HG03571 (cell line): ENCODE measurements at regions not wholly inside any gene's neighbourhood (a gene's known extent, or its start where the extent isn't known, plus 50 kb on each side); places are given as distances from the start of the nearest gene placed in this dataset.
"Not testable (repeated sequence)": the region's sequence is repeated elsewhere in the genome, so short reads cannot be mapped to it uniquely, and the experiment has no call there.

Experiments
- ATAC-seq: cut with Tn5 transposase; IDR thresholded peaks from one replicate; pipeline ENCODE4 v1.9.1; 2021; ENCODE audit not compliant: unreplicated experiment

DNA sequence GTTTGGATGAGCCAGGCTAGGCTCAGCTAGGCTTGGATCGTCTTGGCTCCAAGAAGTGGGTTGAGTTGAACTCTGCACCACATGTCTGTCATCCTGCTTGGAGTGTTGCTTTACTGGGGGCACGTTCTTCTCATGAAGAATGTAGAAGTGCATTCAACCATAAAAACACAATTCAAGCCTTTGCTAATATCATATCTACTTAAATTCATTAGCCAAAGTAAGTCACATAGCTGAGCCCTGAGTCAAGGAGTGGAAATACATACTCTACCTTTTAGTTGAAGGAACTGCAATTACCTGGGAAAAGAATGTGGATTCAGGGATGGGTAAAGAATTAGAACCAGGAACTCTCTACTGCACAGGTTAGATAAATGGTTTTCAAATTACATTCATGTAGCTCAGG, 360.4 kb upstream of the KCNH7 start:
- no peak for ATAC-seq

DNA sequence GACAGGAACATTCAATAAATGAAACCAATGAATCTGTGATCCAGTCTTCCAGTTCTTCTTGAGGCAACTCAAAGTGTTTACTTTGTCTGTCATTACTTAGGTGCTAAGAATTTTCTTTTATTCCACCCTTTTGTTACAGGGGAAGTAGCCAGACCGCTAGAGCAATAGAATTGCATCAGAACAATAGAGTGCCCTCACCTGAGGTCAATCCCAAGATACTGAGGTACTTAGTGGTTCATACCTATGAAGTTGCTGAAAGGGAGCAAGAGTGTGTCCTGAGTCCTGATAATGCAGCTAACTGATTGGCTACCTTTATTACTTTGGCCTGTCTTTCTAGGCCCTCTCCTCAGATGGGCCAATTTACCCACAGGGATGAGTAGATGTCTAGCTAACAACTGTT, 359.4 kb upstream of the KCNH7 start:
- ATAC-seq: no peak

DNA sequence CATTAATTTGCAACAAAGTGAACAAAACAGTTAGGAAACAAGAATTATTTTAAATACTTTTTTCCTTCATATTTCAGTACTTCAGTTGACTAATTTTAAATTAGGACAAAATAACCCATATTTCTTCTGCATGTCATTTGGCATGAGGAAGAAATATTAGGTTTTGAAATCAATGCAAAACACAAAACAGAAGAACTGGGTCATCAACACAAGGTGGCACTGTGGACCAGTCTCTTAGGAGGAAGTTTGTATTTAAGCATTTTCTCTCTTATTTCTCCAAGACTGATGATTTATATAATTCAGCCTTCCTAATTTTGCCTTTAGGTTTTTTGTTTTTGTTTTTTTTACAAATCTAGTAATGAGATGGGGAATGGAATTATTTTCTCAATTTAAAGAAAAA, 352.8 kb upstream of the KCNH7 start:
- ATAC-seq: no peak

DNA sequence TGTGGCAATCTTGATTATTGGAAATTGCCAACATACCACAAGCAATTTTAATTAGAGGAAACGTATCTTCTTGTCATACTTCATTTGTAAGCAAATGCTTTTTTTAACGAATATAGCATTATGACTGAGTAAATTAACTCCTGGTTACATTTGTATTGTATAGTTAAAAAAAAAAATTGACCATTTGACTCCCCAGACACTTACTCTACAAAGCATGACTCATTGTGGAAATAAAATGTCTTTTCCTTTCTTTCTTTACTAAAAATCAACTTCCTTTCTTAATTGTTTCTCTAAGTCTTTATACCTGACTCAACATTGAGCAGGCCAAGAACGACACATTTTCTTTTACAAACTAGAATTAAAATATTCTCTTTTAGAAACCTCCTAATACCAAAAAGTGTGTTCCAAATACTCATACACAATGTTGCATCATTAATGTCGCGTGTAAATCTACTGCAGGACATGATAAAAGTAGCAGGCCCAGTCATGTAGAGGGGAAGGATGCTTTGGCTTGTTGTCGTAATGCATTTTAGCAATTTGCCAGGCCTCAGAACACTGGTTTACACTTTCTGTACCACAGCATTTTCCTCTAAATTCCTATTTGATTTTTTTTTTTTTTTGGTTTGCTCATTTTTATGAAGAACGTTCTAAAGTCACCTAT, 349.6 kb upstream of the KCNH7 start:
- no peak for ATAC-seq

DNA sequence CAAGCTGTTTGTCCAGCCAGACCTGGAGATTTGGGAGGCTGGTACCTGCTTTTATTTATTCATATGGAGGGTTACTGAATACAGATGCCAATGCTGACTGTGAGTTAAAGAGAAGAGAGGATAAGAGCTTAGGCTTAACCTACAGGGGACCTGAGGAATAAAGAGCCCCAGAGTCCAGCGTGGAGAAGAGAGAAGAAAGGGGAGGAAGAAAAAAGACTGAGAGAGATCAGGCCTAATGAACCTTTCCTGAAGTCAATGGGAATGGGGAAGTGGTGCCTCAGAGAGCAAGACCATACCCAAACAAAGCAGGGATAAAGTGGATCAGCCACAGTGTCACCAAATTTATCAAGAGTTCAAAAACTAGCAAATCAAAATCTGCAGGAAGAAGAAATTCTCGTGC, 348.6 kb upstream of the KCNH7 start:
- no peak for ATAC-seq

DNA sequence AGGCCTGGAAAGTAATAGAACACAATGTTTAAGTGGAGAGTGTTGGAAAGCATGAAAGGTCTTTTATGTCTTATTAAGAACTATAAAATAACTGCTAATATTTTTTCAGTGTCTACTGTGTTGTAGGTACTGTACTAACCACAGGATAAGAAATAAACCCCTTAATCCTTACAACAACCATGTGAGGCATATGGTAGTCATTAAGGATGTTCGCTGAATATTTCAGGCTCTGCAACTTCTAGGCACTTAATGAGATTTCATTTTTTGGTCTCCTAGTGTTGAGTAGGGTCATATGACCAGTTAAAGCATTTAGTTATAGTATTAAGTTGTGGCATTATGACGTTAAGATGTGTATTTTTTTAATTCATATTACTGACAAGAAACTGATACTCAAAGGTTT, 346.6 kb upstream of the KCNH7 start:
- ATAC-seq: no peak

DNA sequence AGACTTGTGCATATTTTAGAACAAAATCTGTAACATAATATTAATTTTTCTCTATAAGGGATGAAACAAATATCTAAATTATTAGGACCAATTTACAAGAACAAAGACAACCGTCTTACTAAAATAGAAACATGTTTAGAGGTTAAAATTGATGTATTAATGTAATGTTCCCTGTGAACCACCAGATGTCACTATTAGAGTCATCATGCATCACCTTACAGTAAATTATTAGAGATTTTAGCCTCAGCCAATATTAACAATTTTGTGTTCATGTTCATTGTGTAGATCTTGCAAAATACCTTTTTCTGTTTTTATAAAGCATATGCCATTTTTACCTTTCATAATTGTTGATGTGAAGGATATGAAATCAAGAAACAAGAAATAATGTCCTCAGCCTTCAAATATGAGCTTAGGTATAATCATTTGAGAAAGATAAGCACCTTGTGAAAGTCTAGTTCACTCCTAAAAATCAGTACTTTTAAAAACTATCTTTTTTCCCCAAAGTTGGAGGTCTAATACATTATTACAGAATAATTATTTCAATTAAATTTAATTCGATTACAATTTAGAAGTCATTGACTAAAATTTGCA, 344.3 kb upstream of the KCNH7 start:
- ATAC-seq: no peak

DNA sequence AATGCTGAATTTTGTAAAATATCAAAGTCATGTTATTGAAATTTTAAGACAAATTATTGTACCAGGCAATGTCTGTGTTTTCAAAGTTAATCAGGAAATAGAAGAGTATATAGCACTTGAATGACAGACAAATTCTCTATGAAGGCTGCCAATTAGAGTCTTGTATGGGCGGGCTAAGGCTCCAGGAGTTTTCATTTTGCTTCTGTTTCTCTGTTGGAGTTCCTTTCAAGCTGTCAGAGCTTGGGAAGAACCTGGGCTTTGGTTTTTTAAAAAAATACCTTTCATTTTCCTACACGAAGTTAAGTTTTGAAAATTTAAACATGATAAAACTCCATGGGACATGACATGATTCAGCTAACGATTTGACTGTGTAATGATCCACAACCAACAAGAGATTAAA, 339.0 kb upstream of the KCNH7 start:
- ATAC-seq: no peak

DNA sequence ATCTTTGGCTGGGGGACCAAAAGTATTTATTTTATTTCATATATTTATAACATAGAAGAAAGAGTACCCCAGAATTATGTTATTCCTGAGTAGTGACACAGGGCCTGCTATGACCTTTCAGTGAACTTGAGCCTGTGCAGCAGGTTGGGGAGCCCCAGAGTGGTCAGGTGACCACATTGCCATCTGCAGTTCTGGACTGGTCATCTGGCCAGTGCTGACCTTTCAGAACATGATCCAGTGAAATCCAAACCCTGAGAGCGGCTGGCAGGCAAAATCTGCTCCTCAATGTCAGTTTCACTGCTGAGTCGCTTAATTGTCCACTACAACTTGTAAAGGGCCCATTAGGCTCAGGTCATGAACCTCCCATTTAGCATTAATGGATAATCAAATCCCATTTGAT, 336.7 kb upstream of the KCNH7 start:
- no peak for ATAC-seq

DNA sequence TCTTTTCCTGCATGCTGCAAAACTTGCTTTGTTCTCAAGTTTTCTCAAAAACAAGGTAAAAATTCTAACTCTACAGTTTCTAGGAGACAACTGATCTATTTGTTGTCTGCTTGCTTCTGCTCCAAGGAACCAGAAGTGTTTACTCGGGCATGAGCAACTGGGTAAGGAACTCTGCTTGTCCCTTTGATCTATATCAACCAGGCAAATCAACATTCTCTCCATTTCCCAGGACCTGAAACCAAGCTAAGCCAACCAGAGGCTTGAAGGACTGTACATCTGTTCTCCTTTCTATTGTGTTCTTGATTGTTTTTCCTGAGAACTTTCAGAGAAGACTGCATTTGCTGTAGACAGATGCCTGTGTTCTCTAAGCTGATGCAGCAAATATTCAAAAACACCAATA, 335.0 kb upstream of the KCNH7 start:
- ATAC-seq: no peak

DNA sequence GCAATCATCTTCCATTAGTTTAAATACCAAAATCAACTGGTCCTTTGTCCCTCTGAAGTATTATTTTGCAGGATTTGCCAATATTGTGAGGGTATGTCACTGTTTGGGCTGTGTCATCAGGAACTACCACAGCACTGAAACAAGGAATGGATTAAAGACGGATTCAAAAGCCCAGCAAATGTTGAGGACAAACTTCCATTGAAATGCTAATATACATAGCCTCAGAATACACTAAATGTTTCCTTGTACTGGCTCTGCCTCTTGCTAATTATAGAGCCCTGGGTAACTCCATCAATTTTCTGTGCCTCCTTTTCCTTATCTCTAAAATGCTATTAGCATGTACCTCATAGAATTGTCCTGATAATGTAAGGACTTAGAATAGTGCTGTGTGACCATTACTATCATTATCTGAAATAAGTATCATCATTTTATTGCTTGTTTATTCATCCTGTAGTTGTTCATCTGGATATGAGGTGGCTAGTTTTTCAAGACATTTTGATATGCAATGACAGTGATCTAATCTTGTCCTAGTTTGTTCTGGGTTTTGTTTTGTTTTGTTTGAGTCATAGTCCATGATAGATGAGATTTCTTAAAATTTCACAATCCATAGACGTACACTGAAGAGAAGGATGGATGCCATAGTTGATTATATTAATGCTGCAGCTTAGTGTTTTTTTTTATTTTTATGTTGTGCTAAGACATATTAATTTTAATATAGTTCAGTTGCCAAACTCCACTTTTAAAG, 333.4 kb upstream of the KCNH7 start:
- ATAC-seq: no peak

DNA sequence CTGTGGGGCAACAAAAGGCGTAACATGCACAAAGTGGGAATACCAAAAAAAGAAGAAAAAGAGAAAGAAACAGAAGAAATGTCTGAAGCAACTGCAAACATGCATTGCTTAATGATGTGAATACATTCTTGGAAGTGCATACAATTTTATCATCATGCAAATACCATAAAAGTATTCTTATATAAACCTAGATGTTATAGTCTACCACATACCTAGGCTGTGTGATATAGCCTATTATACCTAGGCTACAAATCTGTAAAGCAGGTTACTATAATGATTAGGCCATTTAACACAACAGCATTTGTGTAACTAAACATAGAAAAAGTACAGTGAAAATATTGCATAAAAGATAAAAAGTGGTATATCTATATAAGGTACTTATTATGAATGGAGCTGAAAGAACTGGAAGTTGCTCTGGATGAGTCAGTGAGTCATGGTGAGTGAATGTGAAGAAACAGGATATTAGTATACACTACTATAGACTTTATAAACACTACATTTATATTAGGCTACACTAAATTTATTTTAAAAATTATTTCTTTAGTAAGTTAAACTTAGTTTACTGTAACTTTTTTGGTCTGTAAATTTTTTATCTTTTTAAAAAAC, 319.4 kb upstream of the KCNH7 start:
- no peak for ATAC-seq

DNA sequence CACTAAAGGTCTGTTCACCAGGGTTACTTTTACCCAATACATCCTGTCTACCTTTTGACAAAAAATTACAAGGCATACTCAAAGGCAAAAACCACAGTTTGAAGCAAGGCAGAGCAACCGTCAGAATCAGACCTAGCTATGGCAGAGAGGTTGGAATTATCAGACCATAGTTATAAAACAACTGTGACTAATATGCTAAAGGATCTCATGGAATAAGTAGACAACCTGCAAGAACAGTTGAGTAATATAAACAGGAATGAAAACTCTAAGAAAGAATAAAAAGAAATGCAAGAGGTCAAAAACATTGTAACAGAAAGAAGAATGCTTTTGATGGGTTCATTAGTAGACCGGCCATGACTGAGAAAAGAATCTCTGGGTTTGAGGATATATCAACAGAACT, 318.8 kb upstream of the KCNH7 start:
- ATAC-seq: no peak

DNA sequence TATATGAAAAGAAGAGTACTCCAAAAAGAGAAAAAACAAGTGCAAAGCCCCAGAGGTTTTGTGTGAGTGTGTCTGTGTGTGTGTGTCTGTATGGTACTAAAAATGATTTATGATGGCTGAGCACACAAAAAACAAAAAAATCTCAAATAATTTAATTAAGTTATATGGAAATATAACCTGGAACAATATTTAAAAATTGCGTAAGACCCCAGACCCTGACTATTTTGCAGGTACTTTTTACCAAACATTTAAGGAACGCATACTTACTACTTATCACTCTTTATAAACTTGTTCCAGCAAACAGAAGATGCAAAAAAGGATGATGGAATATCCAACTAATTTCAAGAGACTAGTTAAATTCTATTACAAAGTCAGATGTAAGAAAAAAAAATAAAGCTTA, 317.4 kb upstream of the KCNH7 start:
- no peak for ATAC-seq

DNA sequence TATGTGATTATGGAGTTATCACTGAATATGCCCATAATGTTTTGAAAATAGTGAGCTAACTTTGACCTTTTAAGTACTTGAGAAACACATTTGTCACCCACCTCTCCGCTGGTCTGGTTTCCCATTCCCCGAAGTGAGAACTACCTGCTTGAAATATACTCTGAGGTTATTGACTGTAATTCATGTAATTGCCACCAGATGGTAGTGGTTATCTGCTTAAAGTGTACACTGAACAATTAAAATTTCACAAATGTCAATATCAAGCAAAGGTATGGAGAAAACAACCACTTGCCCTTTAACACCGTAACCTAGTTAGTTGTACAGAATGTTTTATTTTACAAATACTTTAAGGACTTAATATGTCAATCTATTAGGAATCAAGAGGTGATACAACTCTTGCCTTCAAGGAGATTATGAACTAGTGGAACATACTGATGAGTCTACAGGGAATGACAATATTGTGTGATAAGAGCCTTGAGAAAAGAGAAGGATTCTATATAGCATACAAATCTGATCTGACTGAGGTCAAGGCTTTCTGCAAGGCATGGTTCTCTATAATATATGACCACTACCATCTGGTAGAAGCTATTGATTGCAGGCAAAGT, 316.8 kb upstream of the KCNH7 start:
- peak; percentile 86 for ATAC-seq

DNA sequence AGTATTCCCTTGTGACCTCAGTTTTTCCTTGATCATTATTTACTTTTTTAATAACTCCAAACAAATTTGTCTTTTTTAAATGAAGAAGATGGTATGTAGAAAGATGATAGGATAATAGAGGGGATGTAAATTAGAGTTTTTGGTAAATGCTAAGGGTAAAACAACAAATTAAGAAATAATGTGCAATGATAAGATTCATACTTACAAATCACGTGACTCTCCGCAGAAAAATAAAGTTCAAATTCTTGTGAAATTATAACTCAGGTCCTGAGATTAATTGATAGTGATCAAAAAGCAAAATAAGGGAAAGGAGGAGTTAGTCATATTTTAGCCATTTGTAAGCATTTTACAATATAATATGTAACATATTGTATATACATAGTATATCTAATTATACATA, 304.1 kb upstream of the KCNH7 start:
- no peak for ATAC-seq

DNA sequence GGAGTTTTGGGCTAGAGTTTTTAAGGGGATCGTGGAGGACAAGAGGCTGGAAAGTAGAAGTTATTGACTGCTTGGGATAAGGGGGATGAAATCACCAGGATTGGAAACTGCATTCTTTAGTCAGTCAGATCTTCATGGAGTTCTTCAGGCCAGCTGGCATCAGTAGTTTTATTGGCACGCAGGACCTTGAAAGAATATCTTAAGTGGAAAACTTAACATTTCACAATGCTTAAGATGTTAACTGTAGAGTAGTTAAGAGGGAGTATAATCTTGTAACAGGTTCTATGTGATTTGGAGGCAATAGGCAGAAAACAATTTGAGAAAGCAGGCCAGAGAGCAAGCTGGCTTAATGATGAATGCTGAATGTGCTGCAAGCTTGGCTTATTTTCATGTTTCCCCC, 300.4 kb upstream of the KCNH7 start:
- no peak for ATAC-seq

DNA sequence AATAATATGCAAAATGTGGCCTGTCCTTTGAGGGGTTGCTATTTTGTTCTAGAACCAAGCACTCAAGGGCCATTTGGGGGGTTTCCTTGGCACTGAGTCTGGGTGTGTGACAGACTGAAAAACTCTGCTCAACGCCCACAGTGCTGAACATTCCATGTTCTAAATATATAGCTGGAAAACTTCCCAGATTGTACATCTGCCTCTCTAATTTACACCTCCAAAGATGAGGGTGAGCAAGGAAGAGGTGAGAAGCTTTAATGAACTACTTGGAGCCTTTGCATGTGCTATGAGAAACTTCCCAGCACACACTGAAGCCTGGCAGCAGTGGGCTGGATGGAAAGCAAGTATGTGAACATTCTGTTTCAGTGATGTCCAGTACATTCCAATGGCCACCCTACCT, 296.7 kb upstream of the KCNH7 start:
- ATAC-seq: no peak

DNA sequence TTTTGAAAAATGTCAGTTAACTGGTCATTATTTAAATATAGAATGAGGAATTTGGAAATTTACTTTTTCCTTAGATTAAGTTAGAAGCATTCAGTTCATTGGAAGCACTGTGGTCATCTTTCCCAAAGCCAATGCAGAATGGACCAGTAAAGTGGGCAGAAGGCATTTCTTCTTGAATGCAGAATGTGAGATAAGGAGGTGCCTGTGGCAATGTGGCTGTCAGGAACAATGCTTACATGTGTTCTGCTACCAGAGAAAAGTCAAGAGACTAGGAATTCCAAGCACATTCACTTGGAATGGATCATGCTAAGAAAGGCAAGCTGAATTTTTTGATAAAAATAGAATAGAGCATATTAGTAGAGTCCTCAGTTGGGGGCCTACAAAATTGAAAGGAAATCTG, 295.0 kb upstream of the KCNH7 start:
- ATAC-seq: no peak

DNA sequence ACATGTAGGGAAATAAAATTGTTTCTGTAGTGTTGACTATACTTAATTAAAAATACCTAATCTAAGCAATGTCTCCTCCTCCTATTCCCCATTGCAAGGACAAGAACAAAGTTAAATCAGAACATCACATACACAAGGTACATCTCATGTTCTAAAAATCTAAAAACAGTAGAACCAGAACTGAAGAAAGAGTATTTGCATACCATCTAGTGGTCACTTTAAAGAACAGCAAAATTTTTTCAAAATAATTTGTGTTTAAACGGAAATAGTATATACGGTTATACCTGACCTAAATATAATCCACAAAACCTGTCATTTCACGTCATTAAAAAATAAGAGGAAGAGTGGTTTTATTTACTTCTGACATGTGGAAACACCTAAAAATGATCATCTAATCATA, 294.3 kb upstream of the KCNH7 start:
- no peak for ATAC-seq

DNA sequence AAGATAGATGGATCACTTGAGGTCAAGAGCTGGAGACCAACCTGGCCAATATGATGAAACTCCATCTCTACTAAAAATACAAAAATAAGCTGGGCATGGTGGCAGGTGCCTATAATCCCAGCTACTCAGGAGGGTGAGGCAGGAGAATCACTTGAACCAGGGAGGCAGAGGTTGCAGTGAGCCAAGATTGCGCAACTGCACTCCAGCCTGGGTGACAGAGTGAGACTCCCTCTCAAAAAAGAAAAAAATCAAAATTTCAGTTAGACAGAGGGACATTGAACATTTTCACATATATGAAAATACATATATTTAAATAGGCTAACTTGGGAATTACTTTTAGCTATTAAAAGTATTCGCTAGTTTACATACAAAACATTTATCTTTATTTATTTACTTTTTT, 293.6 kb upstream of the KCNH7 start:
- ATAC-seq: not testable (repeated sequence)

DNA sequence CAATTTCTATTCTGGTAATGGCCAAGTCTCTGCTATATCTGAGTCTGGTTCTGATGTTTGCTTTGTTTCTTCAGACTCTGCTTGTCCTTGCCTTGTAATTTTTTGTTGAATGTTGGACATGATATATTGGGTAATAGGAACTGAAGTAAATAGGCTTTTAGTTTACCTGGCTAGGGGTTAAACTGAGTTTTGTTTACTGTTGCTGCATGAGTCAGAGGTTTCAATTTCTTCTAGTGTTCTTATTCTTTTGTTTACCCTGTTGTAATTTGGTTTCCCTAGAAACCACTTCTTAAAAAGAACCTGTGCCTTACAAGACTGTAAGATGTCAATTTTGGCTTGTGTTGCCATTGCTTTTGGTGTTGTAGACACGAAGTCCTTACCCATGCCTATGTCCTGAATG, 285.0 kb upstream of the KCNH7 start:
- ATAC-seq: no peak
